Fibroblast of the aortic adventitia (primary cell): ENCODE measurements at regions not wholly inside any gene's neighbourhood (a gene's known extent, or its start where the extent isn't known, plus 50 kb on each side); places are given as distances from the start of the nearest gene placed in this dataset.
A peak's percentile ranks its signal among the peaks of the same experiment; 100 is the strongest.

Experiments used
- DNase-seq: peaks from one replicate; pipeline ENCODE4 v3.0.0-alpha.2; 2010; ENCODE audit warnings: low read depth
- H3K4me3 ChIP-seq: 2 replicates; pipeline ENCODE4 v1.5.1; 2011; ENCODE audit warnings: low read depth, mild to moderate bottlenecking, control low read depth, low read length, moderate library complexity
- CTCF ChIP-seq: IDR thresholded peaks from 2 replicates; pipeline ENCODE4 v1.5.1; 2011; ENCODE audit warnings: mild to moderate bottlenecking, low read length, control low read depth, inconsistent platforms; ENCODE audit not compliant: insufficient read depth

- H3K4me3 ChIP-seq, result no peak overlapping the region
- no peak for TF ChIP-seq CTCF
- DNase-seq, result no peak
Observed at GRCh38 chr20:40521962-40522361, 167.1 kb downstream of the MAFB start.

- no peak for DNase-seq
- no peak for TF ChIP-seq CTCF
- no peak overlapping the region for H3K4me3 ChIP-seq
Observed at GRCh38 chr20:40519918-40520317, 169.1 kb downstream of the MAFB start.

- DNase-seq, result no peak
- no peak for TF ChIP-seq CTCF
- H3K4me3 ChIP-seq, result no peak overlapping the region
Observed at GRCh38 chr20:40512994-40513393, 176.0 kb downstream of the MAFB start.

GRCh38 chr20:40512591-40512990, 176.4 kb downstream of the MAFB start:
- H3K4me3 ChIP-seq, result no peak overlapping the region
- TF ChIP-seq CTCF, result no peak
- DNase-seq, result no peak

GRCh38 chr20:40511478-40511877, 177.6 kb downstream of the MAFB start:
- peak; percentile 83 for DNase-seq
- no peak for TF ChIP-seq CTCF
- no peak overlapping the region for H3K4me3 ChIP-seq

GRCh38 chr20:40510622-40511021, 178.4 kb downstream of the MAFB start:
- H3K4me3 ChIP-seq, result no peak overlapping the region
- no peak for TF ChIP-seq CTCF
- DNase-seq, result no peak

GRCh38 chr20:40508821-40509220, 180.2 kb downstream of the MAFB start:
- no peak for DNase-seq
- no peak for TF ChIP-seq CTCF
- no peak overlapping the region for H3K4me3 ChIP-seq
